Stimulated activated CD8-positive, alpha-beta memory T cell treated with anti-CD3 and anti-CD28 coated beads, Interleukin-12 subunit alpha, Interleukin-12 subunit beta, amount 100 ng/mL, for 4 hours (primary cell): ENCODE measurements at regions not wholly inside any gene's neighbourhood (a gene's known extent, or its start where the extent isn't known, plus 50 kb on each side); places are given as distances from the start of the nearest gene placed in this dataset.

Source experiments
- DNase-seq: peaks from one replicate; pipeline ENCODE4 v3.0.0-alpha.2; 2020; ENCODE audit warnings: low read depth

GRCh38 chr5:17893026-17893635 lies 258.9 kb downstream of the TAF11L14 start:
- no peak for DNase-seq

- no peak for DNase-seq
Measured at GRCh38 chr5:17895288-17896033, 261.2 kb downstream of the TAF11L14 start.

GRCh38 chr5:17896605-17897004 lies 262.3 kb downstream of the TAF11L14 start:
- DNase-seq = no peak

GRCh38 chr5:17897776-17898175 lies 263.5 kb downstream of the TAF11L14 start:
- no peak for DNase-seq

DNA sequence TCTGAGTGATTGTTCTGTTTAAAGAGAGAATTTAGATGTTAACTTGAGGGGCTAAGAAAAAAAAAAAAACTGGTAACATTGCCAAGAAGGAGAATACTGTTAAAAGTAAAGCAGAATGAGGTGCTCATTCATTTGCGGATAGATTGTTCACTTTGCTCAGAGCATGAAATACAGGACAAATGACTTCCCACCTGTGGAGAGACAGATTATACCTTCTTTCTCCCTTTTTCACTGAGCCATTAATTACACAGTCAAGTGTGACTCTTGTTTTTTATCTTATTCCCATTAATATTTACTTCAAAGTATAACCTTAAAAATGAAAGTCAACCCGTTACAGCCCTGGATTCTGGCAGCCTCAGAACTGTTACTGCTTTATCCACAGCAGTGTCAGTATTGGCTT lies 264.5 kb downstream of the TAF11L14 start:
- no peak for DNase-seq

DNA sequence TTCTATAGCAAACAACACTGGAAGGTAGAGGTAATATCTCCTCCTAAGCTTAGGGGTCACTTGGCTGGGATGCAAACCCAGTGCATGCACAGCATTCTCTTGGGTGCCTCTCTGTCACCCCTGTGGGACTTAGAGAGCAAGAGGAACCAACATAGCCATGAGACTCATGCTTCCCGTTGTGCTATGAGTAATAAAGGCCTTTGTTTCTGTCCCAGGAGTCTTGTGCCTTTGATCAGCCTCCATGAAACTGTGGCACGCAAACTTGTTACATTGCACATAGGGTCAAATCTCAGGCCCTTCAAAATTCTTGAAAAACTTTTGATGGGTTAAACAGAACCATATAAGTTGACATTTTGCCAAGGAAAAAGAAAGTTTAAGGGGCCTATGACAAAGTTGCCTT lies 272.8 kb downstream of the TAF11L14 start:
- DNase-seq = no peak

- DNase-seq = no peak
Measured at GRCh38 chr5:17910318-17910717, 276.1 kb downstream of the TAF11L14 start.

- no peak for DNase-seq
Measured at GRCh38 chr5:17912794-17913193, 278.5 kb downstream of the TAF11L14 start.

GRCh38 chr5:17916446-17916845 lies 282.2 kb downstream of the TAF11L14 start:
- DNase-seq = no peak

- no peak for DNase-seq
Measured at GRCh38 chr5:17917465-17917864, 283.2 kb downstream of the TAF11L14 start.

DNA sequence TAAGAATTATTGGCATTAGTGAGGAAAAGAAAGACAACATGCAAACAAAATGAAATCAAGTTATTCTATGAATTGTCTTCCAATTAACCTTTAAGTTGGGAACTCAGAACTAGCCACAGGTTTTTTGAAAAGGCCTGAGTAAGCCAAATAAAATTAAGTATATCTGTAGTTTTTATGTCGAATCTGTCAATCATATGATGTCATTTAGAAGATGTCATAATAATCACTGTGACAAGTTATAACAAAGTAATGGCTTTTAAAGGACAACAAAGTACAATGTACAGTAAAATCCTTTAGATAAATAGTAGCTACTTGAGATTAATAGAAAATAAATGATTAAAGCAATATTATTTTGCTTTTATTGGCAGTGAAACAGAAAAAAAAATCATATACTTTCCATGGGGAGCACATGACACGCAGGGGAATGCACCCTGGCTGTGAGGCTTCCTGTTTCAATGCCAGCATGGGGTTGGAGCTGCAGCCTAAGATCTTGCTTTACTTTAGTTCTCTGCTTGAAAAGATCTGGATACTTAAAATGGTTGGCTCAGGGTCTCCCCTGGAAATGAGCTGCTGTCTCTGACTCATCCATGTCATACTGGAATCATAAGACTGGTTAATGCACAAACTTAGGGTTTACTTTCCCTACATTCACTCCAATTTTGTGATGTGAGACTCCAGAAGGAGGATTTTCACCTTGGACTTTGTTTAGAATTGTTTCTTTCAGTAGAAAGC lies 284.3 kb downstream of the TAF11L14 start:
- DNase-seq = no peak

- no peak for DNase-seq
Measured at GRCh38 chr5:17925276-17925675, 291.0 kb downstream of the TAF11L14 start.

DNA sequence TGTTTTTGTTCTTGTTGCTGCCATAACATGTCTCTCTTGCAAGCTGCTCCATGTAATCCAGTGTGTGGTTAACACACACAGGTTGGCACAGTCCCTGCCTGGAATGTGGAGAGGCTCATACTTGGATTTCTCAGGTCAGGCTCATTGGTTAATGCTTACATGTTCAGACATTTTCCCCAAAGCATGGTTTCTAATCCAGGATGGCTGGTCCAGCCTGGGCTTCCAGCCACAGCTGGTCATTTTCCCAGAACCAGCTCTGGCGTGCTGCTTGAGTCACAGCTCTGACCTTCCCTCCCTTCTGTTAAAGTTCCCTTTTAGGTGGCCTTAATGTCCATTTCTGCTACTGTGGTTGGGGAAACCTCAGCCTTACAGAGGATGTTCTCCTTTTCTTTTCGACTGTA lies 294.3 kb downstream of the TAF11L14 start:
- DNase-seq = no peak

GRCh38 chr5:17929171-17929570 lies 294.9 kb downstream of the TAF11L14 start:
- DNase-seq = no peak

GRCh38 chr5:17930346-17930745 lies 296.1 kb downstream of the TAF11L14 start:
- DNase-seq = no peak

GRCh38 chr5:17944046-17944445 lies 309.8 kb downstream of the TAF11L14 start:
- DNase-seq = no peak

GRCh38 chr5:17947029-17947428 lies 312.8 kb downstream of the TAF11L14 start:
- DNase-seq = no peak

DNA sequence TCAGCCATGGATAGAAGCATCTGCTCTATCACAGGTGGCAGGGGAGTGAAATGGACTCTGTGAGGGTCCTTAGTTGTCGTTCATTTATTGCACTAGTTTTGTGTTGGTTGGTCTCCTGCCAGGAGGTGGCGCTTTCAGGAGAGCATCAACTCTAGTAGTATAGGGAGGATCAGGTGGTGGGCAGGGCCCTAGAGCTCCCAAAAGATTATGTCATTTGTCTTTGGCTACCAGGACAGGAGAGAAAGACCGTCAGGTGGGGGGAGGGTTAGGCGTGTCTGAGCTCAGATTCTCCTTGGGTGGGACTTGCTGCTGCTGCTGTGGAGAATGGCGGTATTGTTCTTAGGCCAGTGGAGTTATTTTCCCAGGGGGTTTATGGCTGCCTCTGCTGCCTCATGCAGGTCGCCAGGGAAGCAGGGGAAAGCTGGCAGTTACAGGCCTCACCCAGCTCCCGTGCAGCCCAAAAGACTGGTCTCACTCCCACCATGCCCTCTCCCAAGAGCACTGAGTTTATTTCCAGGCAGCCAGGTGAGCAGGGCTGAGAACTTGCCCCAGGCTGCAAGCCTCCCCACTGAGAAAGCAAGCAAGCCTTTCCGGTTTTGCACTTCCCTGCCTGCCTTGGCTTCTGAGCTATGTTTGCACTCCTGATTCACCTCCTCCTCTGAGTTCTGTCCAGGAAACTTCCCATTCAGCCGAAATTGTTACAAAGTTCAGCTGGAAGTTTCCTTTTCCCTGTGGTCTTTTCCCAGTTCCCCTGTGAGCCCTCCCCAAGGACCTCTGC lies 317.3 kb downstream of the TAF11L14 start:
- no peak for DNase-seq

DNA sequence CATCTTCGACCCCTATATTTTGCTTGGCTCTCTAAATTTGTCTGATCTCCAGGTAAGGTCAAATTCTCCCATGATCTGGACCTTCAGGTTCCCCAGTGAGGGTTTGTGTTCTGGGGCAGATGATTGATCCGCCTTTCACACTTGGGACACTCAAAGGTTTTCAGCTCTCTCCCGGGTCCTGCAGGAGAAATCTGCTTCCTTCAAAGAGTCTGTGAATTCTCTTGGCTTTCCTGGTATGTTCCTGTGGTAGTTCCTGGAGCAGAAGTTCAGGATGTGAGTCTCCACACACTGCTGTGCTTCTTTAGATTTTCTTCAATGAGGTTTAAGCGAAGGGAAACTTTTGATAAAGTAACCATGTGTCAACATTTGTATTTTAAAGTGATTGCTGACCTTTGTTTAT lies 318.0 kb downstream of the TAF11L14 start:
- no peak for DNase-seq

- no peak for DNase-seq
Measured at GRCh38 chr5:17964067-17964466, 329.8 kb downstream of the TAF11L14 start.

DNA sequence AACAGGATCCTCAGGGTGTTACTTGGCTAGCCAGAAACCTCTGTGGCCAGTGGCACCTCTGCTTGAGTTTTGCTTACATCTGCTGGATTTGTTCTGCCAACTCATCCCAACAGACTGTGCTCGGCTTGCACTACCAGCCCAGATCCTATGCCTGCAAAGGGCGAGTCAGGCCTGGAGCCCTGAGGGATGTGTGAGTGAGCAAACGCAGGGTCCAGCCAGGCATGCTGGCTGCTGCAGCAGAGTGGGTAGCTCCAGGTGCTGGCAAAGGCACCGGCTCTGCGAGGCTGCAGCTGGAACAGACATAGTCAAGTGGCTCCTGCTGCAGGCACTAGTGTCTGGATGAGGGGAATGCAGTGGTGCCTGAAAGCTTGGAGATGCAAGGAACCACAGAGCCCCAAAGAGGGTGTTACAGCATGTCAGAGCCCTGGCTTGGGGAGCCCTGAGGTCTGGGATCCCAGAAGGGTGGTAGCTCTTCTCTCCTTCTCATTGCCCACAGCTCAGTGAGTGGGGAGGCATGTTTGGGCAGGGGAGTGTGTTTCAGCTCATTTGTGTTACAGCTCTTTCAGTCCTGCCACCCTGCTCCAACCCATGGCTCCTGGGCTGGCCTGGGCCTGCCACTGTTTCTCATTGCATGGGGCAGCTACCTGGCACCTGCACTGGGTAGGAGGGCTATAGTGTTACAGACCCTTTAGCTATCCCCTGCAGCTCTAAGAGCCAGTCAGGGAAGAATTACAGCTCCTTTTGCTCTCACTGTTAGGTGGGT lies 332.6 kb downstream of the TAF11L14 start:
- no peak for DNase-seq

GRCh38 chr5:17976404-17976803 lies 342.1 kb downstream of the TAF11L14 start:
- DNase-seq = no peak
